H54 (cell line): ENCODE measurements at regions not wholly inside any gene's neighbourhood (a gene's known extent, or its start where the extent isn't known, plus 50 kb on each side); places are given as distances from the start of the nearest gene placed in this dataset.

Source experiments
- DNase-seq: peaks from one replicate; pipeline ENCODE4 v3.0.0; 2011; ENCODE audit warnings: low spot score, mixed read lengths; ENCODE audit not compliant: insufficient read length
- FAIRE-seq: peaks from 3 replicates; lab custom pipeline; 2011; peaks lifted over from hg19 to GRCh38; lab: Jason Lieb, UNC
- POLR2A ChIP-seq: IDR thresholded peaks from 2 replicates; pipeline ENCODE4 v1.6.1; 2011; ENCODE audit warnings: low read depth, mild to moderate bottlenecking, low read length

DNA sequence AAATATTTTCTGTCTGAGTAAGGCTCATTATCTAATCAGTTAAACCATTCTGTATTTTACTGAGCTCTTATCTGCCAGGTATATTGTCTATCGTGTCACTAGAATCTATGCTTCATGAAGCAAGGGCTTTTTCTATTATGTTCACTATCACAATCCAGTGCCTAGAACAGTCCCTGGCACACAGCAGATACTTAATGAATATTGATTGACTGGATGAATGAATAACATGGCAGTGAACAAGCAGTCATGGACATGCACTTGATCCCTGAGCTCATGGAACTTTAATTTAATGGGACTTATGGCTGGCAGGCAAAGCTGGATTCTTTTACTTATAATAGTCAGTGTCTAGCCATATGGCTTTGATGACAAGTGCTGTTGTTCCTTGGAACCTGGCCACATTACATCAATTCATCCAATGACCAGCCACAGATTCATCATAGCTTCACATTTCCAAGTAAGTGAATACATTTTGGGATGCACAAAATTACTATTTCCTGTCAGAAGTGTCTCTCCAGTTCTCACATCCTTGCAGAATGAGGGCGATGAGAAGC is 214.8 kb downstream of the COG6 start:
- TF ChIP-seq POLR2A, result no peak
- DNase-seq, result no peak
- FAIRE-seq, result no peak

GRCh38 chr13:39874331-39875053 is 219.0 kb downstream of the COG6 start:
- DNase-seq, result no peak
- FAIRE-seq, result no peak
- TF ChIP-seq POLR2A, result no peak

- no peak for TF ChIP-seq POLR2A
- FAIRE-seq (no peak), DNase-seq (no peak)
These were observed 219.9 kb downstream of the COG6 start for GRCh38 chr13:39875111-39875987.

- FAIRE-seq (peak; percentile 45), DNase-seq (peak; percentile 2)
- TF ChIP-seq POLR2A, result no peak
These were observed 220.8 kb downstream of the COG6 start for GRCh38 chr13:39876258-39876657.

- DNase-seq (no peak), FAIRE-seq (no peak)
- no peak for TF ChIP-seq POLR2A
These were observed 221.7 kb downstream of the COG6 start for GRCh38 chr13:39877134-39877533.

GRCh38 chr13:39879286-39880035 is 224.0 kb downstream of the COG6 start:
- FAIRE-seq (no peak), DNase-seq (no peak)
- TF ChIP-seq POLR2A, result no peak

- DNase-seq (no peak), FAIRE-seq (no peak)
- no peak for TF ChIP-seq POLR2A
These were observed 225.9 kb downstream of the COG6 start for GRCh38 chr13:39881383-39881782.

DNA sequence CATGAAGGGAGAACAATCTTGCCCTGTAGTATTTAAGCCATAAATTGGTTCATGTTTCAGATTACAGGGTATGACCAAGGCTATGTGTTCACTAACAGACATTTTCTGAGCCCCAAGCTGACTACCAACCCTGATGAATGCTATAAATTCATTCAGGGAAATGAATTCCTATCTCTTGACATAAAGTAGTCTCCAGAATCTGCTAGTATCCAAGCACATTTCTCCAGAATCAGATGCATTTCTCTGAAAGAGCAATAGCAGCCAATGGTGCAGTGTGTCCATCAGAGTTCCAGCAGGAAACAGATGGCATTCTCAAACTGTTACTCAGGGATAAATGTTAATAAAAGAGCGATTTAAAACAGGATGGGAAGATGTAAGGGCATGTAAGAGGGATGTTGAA is 226.4 kb downstream of the COG6 start:
- FAIRE-seq, result no peak
- no peak for TF ChIP-seq POLR2A
- DNase-seq, result no peak

DNA sequence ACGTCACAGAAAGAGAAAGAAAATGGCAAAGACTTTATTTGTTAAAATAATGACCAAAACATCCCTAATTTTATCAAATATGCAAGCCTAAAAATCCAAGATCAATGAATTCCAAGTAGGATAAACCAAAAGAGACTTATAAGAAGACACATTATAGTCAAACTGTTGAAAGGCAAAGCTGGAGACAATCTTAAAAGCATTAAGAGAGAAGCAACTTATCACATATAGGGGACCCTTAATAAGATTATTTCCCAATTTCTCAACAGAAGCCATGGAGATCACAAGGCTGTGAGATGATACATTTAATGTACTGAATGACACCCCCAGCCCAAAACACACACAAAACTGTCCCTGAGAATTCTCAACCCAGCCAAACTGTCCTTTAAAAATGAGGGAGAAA is 228.7 kb downstream of the COG6 start:
- DNase-seq (no peak), FAIRE-seq (no peak)
- no peak for TF ChIP-seq POLR2A

- DNase-seq (no peak), FAIRE-seq (no peak)
- TF ChIP-seq POLR2A, result no peak
These were observed 230.9 kb downstream of the COG6 start for GRCh38 chr13:39886336-39886735.

- no peak for FAIRE-seq
- TF ChIP-seq POLR2A, result no peak
- DNase-seq, result no peak
These were observed 231.9 kb downstream of the COG6 start for GRCh38 chr13:39887387-39887786.

DNA sequence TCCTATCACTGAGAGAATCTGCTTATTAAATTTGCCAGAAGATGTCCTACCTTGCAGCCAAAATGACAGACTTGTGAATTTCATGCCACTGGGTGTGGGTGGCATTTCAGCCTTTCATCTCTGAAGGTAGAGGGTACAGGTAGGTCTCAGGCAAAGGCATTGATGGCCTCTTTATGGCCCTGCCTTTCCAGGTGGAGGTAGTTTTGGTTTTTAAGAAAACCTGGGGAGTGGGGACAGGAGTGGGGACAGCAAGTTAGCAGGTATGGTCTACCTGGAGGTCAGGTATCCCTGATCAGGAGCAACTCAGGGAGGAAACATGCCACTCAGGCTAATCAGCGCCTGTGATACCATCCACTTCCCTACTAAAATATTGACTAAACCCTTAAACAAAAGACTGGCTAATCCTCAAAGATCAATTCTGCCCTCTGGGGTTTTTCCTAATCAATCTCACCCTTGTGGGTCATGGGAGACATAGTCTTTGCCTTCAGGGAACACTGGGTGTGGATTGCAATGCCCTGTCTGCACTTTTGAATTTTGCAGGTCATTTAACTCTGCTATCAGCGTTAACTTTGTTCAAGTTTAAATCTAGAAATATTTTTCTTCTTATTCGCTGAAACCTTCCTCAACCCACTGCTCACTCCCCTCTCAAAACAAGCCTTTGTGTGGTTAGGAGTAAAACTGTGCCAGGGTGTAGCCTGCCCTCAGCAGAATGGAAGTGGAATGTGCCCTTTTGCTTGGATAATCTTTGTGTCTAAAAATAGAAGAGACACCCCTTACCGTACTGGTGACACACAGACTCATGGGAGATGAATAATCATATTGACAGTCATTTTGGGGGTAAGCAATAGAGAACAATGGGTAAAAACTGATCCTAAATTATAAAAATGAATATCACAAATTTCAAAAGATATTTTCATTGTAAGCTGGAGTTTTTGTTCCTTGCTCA is 233.7 kb downstream of the COG6 start:
- no peak for DNase-seq
- no peak for TF ChIP-seq POLR2A

DNA sequence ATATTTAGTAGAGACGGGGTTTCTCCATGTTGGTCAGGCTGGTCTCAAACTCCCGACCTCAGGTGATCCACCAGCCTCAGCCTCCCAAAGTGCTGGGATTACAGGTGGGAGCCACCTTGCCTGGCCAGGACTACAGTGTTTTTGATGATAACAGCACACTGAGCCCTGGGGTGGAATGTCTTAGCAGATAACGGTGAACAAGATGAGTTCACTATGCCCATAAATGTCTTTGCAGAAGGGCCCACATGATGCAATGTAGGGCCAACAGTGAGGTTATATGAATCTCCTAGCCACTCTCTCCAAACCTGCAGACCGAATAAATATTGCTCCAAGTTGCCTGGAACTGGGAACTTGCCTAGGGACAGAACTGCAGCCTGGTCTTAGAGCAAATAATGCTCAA is 235.1 kb downstream of the COG6 start:
- FAIRE-seq (no peak), DNase-seq (no peak)
- TF ChIP-seq POLR2A, result no peak

More for the DNA sequence above, 233.7 kb downstream of the COG6 start:
- no peak for FAIRE-seq
